Middle frontal gyrus (tissue), 1 donor: ENCODE measurements at regions not wholly inside any gene's neighbourhood (a gene's known extent, or its start where the extent isn't known, plus 50 kb on each side); places are given as distances from the start of the nearest gene placed in this dataset.
"Not testable (repeated sequence)": the region's sequence is repeated elsewhere in the genome, so short reads cannot be mapped to it uniquely, and the experiment has no call there.

Source experiments
- DNase-seq: peaks from one replicate; pipeline ENCODE4 v3.0.0-alpha.2; 2015; ENCODE audit warnings: low spot score; ENCODE audit errors: extremely low spot score

- no peak for DNase-seq
Measured at GRCh38 chr20:60167812-60168211, 209.6 kb downstream of the CDH26 start.

- no peak for DNase-seq
Measured at GRCh38 chr20:60168963-60169362, 210.7 kb downstream of the CDH26 start.

GRCh38 chr20:60170116-60170515 lies 211.9 kb downstream of the CDH26 start:
- no peak for DNase-seq

GRCh38 chr20:60171313-60171712 lies 213.1 kb downstream of the CDH26 start:
- no peak for DNase-seq

- no peak for DNase-seq
Measured at GRCh38 chr20:60171738-60172137, 213.5 kb downstream of the CDH26 start.

- DNase-seq, result no peak
Measured at GRCh38 chr20:60172346-60172984, 214.2 kb downstream of the CDH26 start.

- no peak for DNase-seq
Measured at GRCh38 chr20:60177080-60177479, 218.9 kb downstream of the CDH26 start.

GRCh38 chr20:60180986-60181385 lies 222.8 kb downstream of the CDH26 start:
- no peak for DNase-seq

GRCh38 chr20:60186412-60186811 lies 228.2 kb downstream of the CDH26 start:
- no peak for DNase-seq

- DNase-seq, result no peak
Measured at GRCh38 chr20:60187683-60188082, 229.5 kb downstream of the CDH26 start.

GRCh38 chr20:60191014-60191413 lies 232.8 kb downstream of the CDH26 start:
- no peak for DNase-seq

- no peak for DNase-seq
Measured at GRCh38 chr20:60192326-60192725, 234.1 kb downstream of the CDH26 start.

GRCh38 chr20:60199132-60199531 lies 240.9 kb downstream of the CDH26 start:
- not testable (repeated sequence) for DNase-seq

- no peak for DNase-seq
Measured at GRCh38 chr20:60199866-60200265, 241.6 kb downstream of the CDH26 start.

GRCh38 chr20:60200305-60200918 lies 242.2 kb downstream of the CDH26 start:
- no peak for DNase-seq

GRCh38 chr20:60201198-60201835 lies 243.1 kb downstream of the CDH26 start:
- no peak for DNase-seq

- DNase-seq, result no peak
Measured at GRCh38 chr20:60202046-60202445, 243.8 kb downstream of the CDH26 start.

GRCh38 chr20:60203451-60203850 lies 245.2 kb downstream of the CDH26 start:
- DNase-seq, result no peak

- no peak for DNase-seq
Measured at GRCh38 chr20:60204601-60205000, 246.4 kb downstream of the CDH26 start.

GRCh38 chr20:60206259-60206658 lies 248.0 kb downstream of the CDH26 start:
- no peak for DNase-seq

- no peak for DNase-seq
Measured at GRCh38 chr20:60209048-60209447, 250.8 kb downstream of the CDH26 start.

- peak; percentile 60 for DNase-seq
Measured at GRCh38 chr20:60210779-60211617, 252.8 kb downstream of the CDH26 start.
